ENCODE measurements at regions not wholly inside any gene's neighbourhood (a gene's known extent, or its start where the extent isn't known, plus 50 kb on each side); places are given as distances from the start of the nearest gene placed in this dataset.

GRCh38 chr21:27674041-27674615, 707.2 kb upstream of the ADAMTS5 start:
- TF ChIP-seq, protein P1, sequence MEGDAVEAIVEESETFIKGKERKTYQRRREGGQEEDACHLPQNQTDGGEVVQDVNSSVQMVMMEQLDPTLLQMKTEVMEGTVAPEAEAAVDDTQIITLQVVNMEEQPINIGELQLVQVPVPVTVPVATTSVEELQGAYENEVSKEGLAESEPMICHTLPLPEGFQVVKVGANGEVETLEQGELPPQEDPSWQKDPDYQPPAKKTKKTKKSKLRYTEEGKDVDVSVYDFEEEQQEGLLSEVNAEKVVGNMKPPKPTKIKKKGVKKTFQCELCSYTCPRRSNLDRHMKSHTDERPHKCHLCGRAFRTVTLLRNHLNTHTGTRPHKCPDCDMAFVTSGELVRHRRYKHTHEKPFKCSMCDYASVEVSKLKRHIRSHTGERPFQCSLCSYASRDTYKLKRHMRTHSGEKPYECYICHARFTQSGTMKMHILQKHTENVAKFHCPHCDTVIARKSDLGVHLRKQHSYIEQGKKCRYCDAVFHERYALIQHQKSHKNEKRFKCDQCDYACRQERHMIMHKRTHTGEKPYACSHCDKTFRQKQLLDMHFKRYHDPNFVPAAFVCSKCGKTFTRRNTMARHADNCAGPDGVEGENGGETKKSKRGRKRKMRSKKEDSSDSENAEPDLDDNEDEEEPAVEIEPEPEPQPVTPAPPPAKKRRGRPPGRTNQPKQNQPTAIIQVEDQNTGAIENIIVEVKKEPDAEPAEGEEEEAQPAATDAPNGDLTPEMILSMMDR (IDR thresholded peaks at IDR 0.05; ENCODE audit: partially characterized antibody, unreplicated experiment) = no peak
- no peak overlapping the region for H3K4me3 Mint-ChIP-seq (ENCODE audit: unreplicated experiment)
- DNase-seq = no peak
- H3K9me3 Mint-ChIP-seq (ENCODE audit: unreplicated experiment) = no peaks in the 10 kb centered on the region
- no peak overlapping the region for H3K27ac Mint-ChIP-seq (ENCODE audit: unreplicated experiment)
- H3K36me3 Mint-ChIP-seq (ENCODE audit: unreplicated experiment) = no peaks in the 10 kb centered on the region
- H3K27me3 Mint-ChIP-seq (ENCODE audit: unreplicated experiment) = no peaks in the 10 kb centered on the region
- no peaks in the 10 kb centered on the region for H3K4me1 Mint-ChIP-seq (ENCODE audit: low read depth, unreplicated experiment)

DNA sequence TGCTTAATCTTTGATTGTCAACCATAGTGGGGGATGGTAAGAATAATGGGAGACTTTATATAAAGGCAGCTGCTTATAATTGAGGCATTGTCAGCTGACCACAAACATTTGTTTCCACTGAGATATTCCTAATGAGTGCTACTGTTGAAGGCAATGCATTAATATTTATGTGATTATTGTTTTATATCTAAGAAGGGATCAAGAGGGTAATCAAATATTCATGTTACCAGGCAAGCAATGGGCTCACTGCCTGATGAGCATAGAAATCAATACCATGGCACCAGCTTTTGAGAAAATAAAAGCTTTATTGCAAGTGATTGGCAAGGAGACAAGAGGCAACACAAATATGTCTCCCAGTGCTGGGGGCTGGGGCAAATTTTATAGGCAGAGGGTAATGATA, 706.7 kb upstream of the ADAMTS5 start:
- H3K9me3 Mint-ChIP-seq (ENCODE audit: unreplicated experiment) = no peaks in the 10 kb centered on the region
- no peak overlapping the region for H3K27ac Mint-ChIP-seq (ENCODE audit: unreplicated experiment)
- TF ChIP-seq, protein P1 (IDR thresholded peaks at IDR 0.05; ENCODE audit: partially characterized antibody, unreplicated experiment) = no peak
- H3K4me1 Mint-ChIP-seq (ENCODE audit: low read depth, unreplicated experiment) = no peaks in the 10 kb centered on the region
- no peak overlapping the region for H3K4me3 Mint-ChIP-seq (ENCODE audit: unreplicated experiment)
- no peaks in the 10 kb centered on the region for H3K27me3 Mint-ChIP-seq (ENCODE audit: unreplicated experiment)
- H3K36me3 Mint-ChIP-seq (ENCODE audit: unreplicated experiment) = no peaks in the 10 kb centered on the region
- no peak for DNase-seq

- TF ChIP-seq, protein P1 (IDR thresholded peaks at IDR 0.05; ENCODE audit: partially characterized antibody, unreplicated experiment) = no peak
- DNase-seq = no peak
- H3K27me3 Mint-ChIP-seq (ENCODE audit: unreplicated experiment) = no peaks in the 10 kb centered on the region
- H3K4me3 Mint-ChIP-seq (ENCODE audit: unreplicated experiment) = no peak overlapping the region
- H3K4me1 Mint-ChIP-seq (ENCODE audit: low read depth, unreplicated experiment) = no peaks in the 10 kb centered on the region
- H3K9me3 Mint-ChIP-seq (ENCODE audit: unreplicated experiment) = no peaks in the 10 kb centered on the region
- no peaks in the 10 kb centered on the region for H3K36me3 Mint-ChIP-seq (ENCODE audit: unreplicated experiment)
- H3K27ac Mint-ChIP-seq (ENCODE audit: unreplicated experiment) = no peak overlapping the region
Measured at GRCh38 chr21:27671207-27671606, 704.3 kb upstream of the ADAMTS5 start.

DNA sequence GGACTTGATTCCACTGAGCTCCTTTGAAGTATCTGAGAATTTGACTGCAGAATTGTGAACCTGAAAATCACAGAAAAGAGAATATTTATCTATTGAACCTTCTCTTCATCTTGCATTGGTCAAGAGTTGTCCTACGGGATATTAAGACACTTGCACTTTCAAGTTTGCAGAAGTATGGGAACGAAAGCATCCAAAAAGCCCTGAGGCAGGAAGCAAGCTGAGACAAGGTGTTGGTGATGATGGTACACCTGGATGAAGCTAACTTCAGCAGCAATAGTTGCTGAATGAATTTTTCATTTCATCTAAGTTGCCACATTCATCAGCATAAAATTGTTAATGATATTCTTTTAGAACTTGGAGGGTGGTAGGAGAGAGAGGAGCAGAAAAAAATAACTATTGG, 686.6 kb upstream of the ADAMTS5 start:
- Mint-ChIP-seq H3K27me3 (ENCODE audit: unreplicated experiment) (no peaks in the 10 kb centered on the region), H3K4me1 (ENCODE audit: low read depth, unreplicated experiment) (no peaks in the 10 kb centered on the region), H3K4me3 (ENCODE audit: unreplicated experiment) (no peak overlapping the region), H3K9me3 (ENCODE audit: unreplicated experiment) (no peaks in the 10 kb centered on the region), H3K27ac (ENCODE audit: unreplicated experiment) (no peak overlapping the region), H3K36me3 (ENCODE audit: unreplicated experiment) (no peaks in the 10 kb centered on the region)
- TF ChIP-seq, protein P1 (IDR thresholded peaks at IDR 0.05; ENCODE audit: partially characterized antibody, unreplicated experiment) = no peak
- DNase-seq = no peak

GRCh38 chr21:27649762-27650161, 682.9 kb upstream of the ADAMTS5 start:
- H3K36me3 Mint-ChIP-seq (ENCODE audit: unreplicated experiment) = no peaks in the 10 kb centered on the region

More at GRCh38 chr21:27649762-27650161, 682.9 kb upstream of the ADAMTS5 start:
- Mint-ChIP-seq H3K9me3 (ENCODE audit: unreplicated experiment) (no peaks in the 10 kb centered on the region), H3K4me1 (ENCODE audit: low read depth, unreplicated experiment) (no peaks in the 10 kb centered on the region), H3K27ac (ENCODE audit: unreplicated experiment) (no peak overlapping the region), H3K27me3 (ENCODE audit: unreplicated experiment) (no peaks in the 10 kb centered on the region), H3K4me3 (ENCODE audit: unreplicated experiment) (no peak overlapping the region)
- no peak for DNase-seq
- TF ChIP-seq, protein P1 (IDR thresholded peaks at IDR 0.05; ENCODE audit: partially characterized antibody, unreplicated experiment) = no peak
